Prostate gland (tissue), 2 donors: ENCODE measurements at regions not wholly inside any gene's neighbourhood (a gene's known extent, or its start where the extent isn't known, plus 50 kb on each side); places are given as distances from the start of the nearest gene placed in this dataset.

Experiments used
- POLR2A ChIP-seq: fragments of 450-650 bp; IDR thresholded peaks from one replicate; pipeline ENCODE4 v1.6.1; 2016; ENCODE audit warnings: antibody characterized with exemption, mild to moderate bottlenecking
- POLR2AphosphoS5 ChIP-seq: sonication (generic); formaldehyde crosslinking; IDR thresholded peaks from one replicate; pipeline ENCODE4 v1.6.1; 2017; ENCODE audit warnings: antibody characterized with exemption
- TF ChIP-seq, protein P1 (sequence below), 4 experiments: fragments of 200-600 bp in 2 of 4; fragments of 450-650 bp in 2 of 4; sonication (generic) in 2 of 4; IDR thresholded peaks; 1 replicate in 3 of 4; 2 replicates in 1 of 4; pipeline ENCODE4 v1.5.1; 2016 to 2019; ENCODE audit warnings: antibody characterized with exemption in 4 of 4, mild to moderate bottlenecking in 2 of 4, moderate library complexity in 2 of 4

DNA sequence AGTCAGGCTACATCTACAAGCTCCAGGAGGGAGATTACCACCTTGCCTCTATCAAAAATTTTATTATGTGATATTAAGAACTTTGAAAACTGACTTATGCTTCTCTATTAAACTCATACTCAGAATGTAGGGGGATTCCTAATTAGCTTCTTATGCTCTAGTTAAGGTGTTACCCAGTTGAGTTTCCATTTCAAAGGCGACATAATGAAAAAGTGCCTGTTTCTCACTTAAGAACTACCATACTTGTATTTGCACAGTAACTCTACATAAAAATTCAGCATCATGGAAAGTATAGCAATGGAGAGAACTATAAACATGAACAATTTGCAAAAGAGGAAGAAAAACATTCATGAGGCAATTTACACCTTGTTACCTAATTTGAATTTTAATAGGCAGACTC lies 739.1 kb downstream of the ZPLD1 start:
- TF ChIP-seq, protein P1, sequence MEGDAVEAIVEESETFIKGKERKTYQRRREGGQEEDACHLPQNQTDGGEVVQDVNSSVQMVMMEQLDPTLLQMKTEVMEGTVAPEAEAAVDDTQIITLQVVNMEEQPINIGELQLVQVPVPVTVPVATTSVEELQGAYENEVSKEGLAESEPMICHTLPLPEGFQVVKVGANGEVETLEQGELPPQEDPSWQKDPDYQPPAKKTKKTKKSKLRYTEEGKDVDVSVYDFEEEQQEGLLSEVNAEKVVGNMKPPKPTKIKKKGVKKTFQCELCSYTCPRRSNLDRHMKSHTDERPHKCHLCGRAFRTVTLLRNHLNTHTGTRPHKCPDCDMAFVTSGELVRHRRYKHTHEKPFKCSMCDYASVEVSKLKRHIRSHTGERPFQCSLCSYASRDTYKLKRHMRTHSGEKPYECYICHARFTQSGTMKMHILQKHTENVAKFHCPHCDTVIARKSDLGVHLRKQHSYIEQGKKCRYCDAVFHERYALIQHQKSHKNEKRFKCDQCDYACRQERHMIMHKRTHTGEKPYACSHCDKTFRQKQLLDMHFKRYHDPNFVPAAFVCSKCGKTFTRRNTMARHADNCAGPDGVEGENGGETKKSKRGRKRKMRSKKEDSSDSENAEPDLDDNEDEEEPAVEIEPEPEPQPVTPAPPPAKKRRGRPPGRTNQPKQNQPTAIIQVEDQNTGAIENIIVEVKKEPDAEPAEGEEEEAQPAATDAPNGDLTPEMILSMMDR (IDR thresholded peaks at IDR 0.05), result no peak
- TF ChIP-seq POLR2AphosphoS5 (no peak), POLR2A (no peak)
